KBM-7 (cell line): ENCODE measurements at regions not wholly inside any gene's neighbourhood (a gene's known extent, or its start where the extent isn't known, plus 50 kb on each side); places are given as distances from the start of the nearest gene placed in this dataset.
"Not testable (repeated sequence)": the region's sequence is repeated elsewhere in the genome, so short reads cannot be mapped to it uniquely, and the experiment has no call there.

ENCODE experiments used
- DNase-seq: peaks from one replicate; pipeline ENCODE4 v3.0.0-alpha.2; 2015
- in situ Hi-C: fragments of 300-500 bp; cut with MboI; formaldehyde crosslinking; loops from 2 replicates; pipeline ENCODE4 v1.14.3; 2020; ENCODE audit warnings: low sequenced_read_pairs, low pct_unique_long_range_greater_than_20kb, mixed read lengths

DNA sequence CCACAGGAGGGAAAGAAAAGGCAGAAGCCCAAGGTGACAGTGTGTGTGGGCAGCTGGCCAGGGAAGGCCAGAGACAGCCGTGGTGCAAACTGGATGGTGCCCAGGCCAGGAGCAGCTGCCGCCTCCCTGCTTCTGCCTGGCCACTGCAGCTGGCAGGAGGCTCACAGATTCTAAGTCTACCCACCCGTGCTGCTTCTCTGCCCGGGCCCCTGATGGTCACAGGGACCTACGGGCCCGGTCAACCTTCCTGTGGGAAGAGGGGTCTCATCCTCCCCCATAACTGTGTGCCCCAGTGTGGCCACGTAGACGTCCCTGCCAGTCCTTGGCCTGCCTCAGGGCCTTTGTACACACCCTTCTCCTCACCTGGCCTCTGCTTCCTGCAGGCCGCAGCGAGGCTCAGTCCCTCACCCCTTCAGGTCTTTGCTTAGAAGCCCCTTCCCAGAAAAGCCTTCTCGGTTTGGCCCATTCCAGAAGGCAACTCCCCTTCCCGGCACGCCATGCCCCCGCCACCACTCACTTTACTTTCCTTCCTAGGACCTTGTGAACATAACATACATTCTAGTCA is 192.6 kb upstream of the AJAP1 start:
- in situ Hi-C loops = no loop called here

DNA sequence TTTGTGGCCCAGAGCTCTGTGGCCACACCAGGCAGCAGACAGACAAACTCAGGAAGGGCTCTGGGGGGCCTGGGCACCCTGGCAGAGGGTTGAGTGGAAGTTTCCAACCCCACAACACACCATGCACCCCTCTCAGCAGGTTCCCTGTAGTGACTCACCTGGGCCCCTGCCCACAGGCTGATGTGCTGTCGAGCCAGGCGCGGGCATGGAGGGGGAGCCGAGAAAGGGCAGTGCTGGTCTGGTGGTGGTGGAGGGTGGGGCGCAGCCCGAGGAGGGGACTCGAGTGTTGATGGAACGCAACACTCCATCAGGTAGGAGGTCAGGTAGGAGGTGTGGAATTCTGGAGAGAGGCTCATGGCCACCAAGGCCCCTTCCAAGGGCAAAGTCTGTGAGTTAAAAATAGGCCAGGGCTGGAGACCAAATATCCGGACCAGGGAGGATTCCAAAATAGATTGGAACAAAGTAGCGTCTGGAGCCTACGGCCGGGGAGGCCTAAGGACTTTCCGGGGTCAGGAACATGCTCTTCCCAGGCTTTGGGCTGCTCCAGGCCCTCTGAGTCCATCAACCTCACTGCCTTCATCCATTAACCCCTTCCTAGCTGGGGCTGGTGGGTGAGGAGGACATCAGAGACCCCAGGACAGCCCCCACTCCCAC is 191.5 kb upstream of the AJAP1 start:
- no peak for DNase-seq
- in situ Hi-C loops = no loop called here

More for the DNA sequence above, 192.6 kb upstream of the AJAP1 start:
- no peak for DNase-seq

DNA sequence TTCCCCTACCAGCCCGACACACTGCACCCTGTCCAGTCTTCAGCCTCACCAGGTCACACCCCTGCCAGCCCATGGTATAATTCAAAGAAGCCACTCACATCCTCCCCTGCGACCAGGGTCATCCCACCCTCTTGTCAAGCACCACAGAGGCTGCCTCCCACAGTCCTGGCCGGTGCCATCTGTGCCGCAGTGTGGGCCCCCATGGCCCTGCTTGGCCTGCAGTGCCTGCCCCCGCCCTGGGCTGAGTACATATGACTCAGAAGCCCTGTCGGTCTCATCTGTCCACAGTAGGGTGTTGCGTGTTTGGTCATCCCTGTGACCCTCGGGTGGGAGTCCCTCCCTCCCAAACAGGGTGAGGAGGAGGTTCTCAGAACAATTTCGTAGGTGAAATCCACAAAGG is 190.8 kb upstream of the AJAP1 start:
- in situ Hi-C loops = no loop called here
- no peak for DNase-seq

DNA sequence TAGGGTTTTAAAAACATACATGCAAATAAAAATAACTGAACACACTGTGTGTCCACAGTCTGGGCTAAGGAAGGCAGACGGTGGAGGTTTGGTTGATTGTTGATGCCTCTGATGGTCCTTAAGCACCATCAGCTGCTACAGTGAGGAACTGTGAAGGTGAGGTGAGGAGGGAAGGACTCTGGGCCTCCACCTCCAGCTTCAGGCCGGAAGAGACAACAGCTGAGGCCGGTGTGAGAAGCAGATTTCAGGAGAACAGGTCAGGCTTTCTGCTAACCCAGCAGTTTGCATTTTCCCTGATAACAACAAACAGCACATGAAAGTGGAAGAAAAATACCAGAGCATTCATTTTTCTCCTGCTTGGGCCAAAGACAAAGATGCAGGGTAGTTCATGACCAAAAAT is 189.9 kb upstream of the AJAP1 start:
- no peak for DNase-seq

DNA sequence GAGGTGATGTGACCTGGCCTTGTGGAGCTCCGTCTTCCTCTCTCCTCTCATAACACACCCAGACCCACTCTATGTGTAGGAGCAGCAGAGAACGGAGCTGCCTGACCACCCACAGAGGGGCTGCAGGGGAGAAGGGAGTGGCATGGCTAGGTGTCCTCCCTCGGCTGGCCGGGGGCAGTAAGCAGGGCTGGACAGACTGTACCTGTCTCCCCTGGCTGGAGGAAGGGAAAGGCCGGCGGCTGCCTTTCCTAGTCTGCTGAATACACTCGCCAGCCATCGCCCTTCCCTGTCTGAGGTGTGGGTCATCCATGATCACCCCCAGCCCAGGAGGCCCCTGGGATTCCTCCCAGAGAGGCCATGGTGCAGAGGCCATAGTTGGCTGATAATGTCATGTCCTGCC is 187.2 kb upstream of the AJAP1 start:
- in situ Hi-C loops = no loop called here
- DNase-seq = no peak

More for the DNA sequence above, 189.9 kb upstream of the AJAP1 start:
- in situ Hi-C loops = no loop called here

DNA sequence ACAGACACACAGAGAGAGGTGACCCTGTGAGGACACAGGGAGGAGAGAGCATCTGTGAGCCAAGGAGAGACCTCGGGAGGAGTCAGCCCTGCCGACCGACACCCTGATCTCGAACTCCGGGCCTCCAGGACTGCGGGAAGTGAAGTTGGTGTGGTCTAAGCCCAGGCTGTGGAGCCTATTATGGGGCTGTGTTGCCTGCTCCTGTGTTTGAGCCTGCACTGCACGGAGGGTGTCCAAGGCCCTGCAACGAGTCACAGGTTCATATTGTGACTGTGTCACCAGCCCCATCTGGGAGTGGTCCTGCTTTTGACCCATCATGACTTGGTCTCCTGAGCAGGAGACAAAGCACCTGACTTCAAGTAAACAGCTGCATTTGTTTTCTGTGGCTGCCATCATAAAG is 186.0 kb upstream of the AJAP1 start:
- no peak for DNase-seq
- in situ Hi-C loops = no loop called here

DNA sequence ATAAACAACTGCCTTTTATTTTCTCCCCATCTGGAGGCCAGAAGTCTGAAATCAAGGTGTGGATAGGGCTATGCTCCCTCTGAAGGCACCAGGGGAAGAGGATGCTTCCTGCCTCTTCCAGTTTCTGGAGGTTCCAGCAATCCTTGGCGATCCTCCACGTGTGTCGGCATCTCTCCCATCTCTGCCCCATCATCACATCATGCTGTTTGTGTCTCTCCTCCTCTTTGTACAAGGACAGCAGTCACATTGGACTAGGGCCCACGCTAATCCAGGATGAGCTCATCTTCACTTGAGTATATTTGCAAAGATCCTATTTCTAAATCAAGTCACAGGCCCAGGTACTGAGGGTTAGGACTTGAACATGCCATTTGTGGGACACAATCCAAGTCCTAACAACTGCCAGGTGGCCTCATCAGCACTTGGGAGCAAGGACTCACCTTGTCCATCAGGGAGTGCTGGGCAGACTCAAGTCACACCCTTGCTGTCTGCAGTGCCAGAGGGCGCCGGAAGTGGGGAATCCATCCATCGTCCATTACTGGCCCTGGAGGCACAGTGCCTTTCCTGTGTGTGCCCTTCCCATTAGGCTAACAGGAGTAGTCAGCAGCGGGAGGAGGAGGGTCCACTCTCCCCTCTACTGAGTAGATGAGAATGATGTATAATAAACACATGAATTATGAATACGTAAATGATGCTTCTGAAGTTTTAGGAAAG is 185.4 kb upstream of the AJAP1 start:
- in situ Hi-C loops = no loop called here
- DNase-seq = no peak

DNA sequence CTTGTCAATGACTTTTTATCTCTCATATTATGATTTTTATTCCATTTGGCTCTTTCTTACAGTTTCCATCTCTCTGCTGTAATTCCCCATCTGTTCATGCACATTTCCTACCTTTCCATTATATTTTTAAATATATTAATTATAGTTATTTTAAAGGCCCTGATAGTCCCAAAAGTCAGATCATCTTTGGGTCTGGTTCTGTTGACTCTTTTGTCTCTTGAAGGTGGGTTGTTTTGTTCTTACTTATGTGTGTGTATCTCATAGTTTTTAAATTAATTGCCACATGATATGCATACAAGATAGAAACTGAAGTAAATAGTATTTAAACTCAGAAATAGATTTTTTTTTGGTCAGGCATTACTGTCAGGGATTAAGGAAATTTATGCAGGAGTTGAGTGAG is 178.0 kb upstream of the AJAP1 start:
- in situ Hi-C loops = no loop called here

DNA sequence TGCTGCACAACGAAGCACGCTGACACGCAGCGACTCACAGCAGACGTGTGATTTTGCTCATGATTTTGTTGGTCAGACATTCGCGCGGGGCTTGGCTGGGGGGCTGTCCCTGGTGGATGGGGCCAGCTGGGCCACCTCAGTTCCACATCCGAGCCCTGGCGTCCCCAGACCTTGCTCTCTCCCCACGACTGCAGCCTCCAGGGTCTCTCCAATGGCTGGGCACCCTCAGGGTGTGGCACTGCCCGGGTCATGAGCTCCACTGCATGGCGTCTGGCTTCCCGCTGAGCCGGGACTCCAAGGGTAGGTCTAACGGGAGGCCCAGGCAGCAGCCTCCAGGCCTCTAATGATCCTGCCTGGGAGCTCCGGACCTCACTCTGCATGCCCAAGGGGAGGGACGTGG is 173.0 kb upstream of the AJAP1 start:
- in situ Hi-C loops = no loop called here
- DNase-seq = no peak

More for the DNA sequence above, 178.0 kb upstream of the AJAP1 start:
- DNase-seq = no peak

DNA sequence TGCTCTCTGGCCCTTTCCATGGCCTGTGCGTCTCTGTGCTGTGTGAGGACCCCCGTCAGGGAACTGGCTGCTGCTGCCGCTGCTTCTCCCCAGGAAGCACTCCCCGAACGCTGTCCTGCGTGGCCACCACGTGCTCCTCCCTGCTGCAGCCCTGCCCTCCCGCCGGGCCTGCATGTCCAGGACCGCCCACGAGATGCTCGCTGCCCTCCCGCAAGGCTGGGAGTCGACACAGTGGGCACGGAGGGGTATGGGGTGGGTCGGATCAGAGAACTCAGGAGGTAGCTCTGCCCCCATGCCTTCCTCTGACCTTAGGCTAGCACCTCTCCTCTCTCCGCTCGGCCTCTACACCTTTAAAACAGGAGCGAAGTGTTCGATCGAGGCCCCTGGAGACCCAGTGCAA is 171.9 kb upstream of the AJAP1 start:
- in situ Hi-C loops = no loop called here
- DNase-seq = no peak

DNA sequence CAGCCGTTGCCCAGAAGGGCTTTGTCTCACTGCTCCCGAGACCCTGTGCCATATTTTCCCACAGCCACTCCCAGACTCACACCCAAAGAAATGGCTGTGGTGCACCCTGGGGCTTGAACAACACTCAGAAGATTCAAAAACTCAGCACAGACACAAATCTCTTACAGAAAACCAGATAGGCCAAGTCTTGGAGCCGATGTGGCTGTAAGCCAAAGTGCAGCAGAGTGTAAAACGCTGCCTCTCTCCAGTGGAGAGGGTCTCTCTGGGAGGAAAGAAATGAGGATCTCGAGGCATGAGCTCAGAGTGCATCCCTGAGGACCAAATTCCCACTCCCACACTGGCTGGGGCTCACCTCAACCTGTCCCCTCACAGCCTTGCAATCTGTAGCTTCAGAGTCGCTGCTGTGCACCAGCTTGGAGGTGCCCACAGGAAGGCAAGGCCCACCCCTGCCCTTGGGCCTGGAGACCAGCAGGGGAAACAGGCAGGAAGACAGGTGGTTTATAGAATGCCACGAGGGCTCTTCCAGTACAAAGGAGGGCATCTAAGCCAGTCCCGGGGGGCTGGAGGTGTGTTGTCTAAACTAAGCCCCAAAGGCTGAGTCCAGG is 171.3 kb upstream of the AJAP1 start:
- no peak for DNase-seq
- in situ Hi-C loops = no loop called here

DNA sequence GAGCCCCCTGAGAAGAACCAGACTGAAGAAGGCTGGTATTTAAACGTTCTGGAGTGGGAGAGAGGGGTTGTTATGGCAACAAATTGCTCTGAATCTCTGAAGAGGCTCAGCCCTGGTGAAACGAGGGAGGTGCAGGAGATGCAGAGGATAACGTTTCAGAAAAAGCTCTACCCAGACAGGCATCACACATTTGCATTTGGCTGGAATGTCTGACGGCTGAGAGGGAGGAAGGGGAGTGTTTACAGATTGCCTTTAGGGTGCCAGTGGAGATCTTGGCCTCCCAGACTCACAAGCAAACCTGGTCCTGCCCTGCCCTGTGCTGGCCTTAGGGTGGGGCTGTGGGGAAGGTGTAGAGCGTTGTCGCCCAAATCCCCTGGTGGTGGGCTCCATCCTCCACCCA is 169.0 kb upstream of the AJAP1 start:
- in situ Hi-C loops = no loop called here
- no peak for DNase-seq

DNA sequence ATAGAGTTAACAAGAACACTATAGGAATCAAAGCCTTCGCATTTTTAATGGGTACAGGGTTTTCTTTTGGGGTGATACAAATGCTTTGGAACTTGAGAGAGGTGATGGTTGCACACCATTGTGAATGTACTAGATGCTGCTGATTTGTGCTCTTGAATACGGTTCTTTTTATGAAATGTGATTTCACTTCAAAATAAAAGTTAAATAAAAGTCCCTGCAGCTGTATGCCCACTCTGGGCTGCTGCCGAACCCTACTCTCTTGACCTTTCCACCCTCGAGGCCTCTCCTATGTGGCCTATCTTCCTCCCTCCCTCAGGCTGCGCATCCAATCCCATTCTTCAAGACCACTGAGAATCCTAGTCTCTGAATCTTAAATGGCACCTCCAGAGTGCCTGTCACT is 168.5 kb upstream of the AJAP1 start:
- no peak for DNase-seq
- in situ Hi-C loops = no loop called here

DNA sequence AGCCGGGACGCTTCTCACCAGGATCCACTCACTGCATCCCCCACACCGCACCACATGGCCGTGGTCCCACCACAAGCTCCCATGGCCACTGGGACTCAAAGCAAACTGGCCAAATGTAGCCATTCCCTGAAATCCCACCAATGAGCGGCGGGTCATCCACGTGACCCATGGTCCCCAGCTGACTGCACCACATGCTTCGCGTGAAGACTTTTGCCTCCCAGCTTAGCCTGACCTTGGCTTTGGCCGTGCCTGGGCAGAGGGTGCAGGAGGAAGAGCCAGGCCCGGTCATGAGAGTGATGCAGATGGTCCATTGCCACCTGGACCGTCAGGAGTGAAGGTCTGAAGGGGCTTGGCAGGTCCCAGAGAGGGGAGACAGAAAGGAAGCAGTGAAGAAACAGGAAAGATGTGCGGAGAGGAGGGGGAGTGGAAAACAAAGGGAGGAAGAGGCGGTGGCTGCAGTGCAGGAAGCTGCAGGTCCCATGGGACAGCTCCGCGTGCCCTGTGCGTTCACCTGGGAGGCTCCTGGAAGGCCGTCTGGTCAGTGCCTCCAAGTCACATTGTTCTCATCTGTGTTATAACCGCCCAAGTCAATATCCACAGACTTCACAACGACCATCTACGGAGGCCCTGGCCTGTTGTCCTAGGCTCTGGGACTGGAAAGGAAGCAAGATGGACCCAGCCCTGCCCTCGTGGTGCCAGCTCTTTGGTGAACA is 167.8 kb upstream of the AJAP1 start:
- in situ Hi-C loops = no loop called here
- DNase-seq = no peak

DNA sequence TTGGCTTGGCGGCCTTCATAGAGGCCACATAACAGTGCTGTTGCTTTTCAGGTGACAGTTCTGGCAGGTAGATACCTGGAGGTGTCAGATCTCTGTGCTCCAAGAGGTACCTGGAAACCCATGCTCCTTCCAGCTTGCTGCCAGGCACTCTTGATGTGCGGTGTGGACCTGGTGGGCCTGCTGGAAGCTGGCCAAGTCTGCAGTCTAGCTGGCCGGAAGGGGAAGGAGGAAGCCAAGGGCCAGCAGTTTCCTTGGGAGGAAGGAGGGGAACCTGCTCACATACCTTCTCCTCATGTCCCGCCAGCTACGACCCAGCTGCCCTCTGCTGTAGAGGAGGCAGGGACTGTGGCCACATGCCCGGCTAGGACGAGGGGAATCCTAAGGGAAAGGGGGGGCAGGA is 166.4 kb upstream of the AJAP1 start:
- in situ Hi-C loops = no loop called here
- no peak for DNase-seq

DNA sequence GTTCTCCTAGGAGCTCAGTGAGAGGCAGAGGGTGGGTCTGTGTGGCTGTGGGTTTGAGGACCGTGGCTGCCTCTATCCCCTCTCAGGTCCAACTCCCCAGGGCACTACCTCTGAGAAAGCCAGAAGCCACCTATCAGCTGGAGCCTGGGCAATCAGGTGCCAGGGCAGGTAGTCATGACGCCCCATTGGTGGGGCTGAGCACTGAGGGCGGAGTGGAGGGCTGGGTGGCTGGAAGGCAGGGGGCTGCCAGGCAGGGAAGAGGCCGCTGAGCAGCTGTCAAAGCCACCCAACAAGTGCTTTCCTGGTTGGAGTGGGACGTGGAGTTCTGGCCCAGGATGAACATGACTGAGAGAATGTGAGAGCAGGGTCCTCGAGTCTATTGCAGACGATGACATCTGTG is 164.9 kb upstream of the AJAP1 start:
- DNase-seq = no peak
- in situ Hi-C loops = no loop called here

DNA sequence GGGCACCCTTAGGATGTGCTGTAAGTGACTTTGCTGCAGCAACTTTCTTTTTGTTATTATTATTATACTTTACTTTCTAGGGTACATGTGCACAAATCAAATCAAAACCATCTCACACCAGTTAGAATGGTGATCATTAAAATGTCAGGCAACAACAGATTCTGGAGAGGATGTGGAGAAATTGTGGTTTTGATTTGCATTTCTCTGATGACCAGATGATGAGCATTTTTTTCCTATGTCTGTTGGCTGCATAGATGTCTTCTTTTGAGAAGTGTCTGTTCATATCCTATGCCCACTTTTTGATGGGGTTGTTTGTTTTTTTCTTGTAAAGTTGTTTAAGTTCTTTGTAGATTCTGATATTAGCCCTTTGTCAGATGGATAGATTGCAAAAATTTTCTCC is 164.4 kb upstream of the AJAP1 start:
- DNase-seq, in situ Hi-C loops: not testable (repeated sequence)

DNA sequence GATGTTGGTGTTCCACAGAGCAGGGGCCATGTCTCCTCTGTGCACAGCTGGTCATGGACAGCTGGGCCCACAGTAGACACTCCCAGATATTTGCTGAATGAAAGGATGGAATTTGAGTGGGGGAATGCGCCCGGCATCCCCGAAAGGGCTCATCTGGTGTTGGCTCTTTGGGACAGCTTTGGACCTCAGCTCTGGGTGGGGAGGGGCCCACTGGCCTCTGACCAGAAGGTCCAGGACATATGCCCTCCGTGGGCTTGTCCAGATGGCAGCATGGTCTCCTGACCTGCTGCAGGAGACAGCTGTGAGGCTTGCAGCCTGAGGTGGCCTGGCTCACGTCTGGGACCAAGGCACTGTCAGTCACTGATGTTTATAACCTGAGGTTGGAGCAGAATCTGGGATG is 160.4 kb upstream of the AJAP1 start:
- in situ Hi-C loops = no loop called here
- no peak for DNase-seq

DNA sequence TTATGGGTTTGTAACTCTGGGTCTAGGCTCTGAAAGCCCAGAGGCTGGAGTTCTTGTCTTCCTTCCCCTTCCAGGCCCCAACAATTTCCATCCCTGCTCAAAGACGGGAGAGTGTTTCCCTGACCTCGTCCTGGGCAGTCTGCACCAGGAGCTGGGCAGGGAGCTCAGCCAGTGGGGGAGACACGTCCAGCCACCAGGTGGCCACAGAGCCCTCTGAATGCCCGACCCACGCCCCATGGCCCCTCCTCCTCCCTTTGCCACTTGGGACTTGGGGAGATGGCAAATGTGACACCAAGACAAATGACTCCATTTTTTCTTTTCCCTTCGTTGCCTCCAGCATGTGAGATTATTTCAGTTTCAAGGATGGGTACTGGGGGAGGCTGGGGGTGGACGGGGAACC is 159.9 kb upstream of the AJAP1 start:
- in situ Hi-C loops = no loop called here
- DNase-seq = no peak

DNA sequence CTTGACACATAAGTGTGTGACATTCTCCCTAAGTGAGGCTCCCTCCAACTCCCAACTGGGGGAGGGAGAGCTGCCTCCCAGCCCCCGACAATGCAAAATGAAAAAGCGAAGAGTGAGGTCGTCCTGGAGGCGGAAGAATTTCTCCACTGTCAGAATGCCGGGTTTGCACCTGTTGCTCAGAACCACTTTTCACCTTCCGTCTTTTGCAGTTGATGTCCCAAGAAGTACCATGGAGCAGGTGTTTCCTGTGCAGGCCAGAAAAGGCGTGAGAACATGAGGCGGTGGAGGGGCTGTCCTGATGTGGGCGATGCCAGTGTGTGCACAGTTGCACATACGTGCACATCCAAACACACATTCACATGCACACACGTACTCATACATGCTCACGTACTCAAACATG is 158.6 kb upstream of the AJAP1 start:
- in situ Hi-C loops = no loop called here
- DNase-seq = no peak
